ENCODE measurements at regions not wholly inside any gene's neighbourhood (a gene's known extent, or its start where the extent isn't known, plus 50 kb on each side); places are given as distances from the start of the nearest gene placed in this dataset.

- Histone ChIP-seq H2BK20ac (ENCODE audit: low read depth, low read length, poor library complexity, severe bottlenecking) (no peak overlapping the region), H3K14ac (ENCODE audit: insufficient read depth, low read length) (no peak overlapping the region), H3K4ac (ENCODE audit: low read depth, low read length) (no peak overlapping the region), H4K91ac (ENCODE audit: insufficient read length, low read depth, low read length) (no peak overlapping the region), H2BK5ac (ENCODE audit: insufficient read length, low read length) (no peak overlapping the region), H3K27ac (ENCODE audit: insufficient read length, low read depth, low read length) (no peak overlapping the region), H3K56ac (ENCODE audit: insufficient read length, low read depth, low read length) (no peak overlapping the region), H3K9me3 (ENCODE audit: control insufficient read depth, low read depth, low read length) (no peaks in the 10 kb centered on the region), H2AFZ (ENCODE audit: low read length) (no peak overlapping the region), H3K4me2 (ENCODE audit: insufficient read depth, insufficient read length, low read length) (no peak overlapping the region), H2BK15ac (ENCODE audit: low read depth, low read length) (no peak overlapping the region), H3K23me2 (ENCODE audit: insufficient read length, low read depth, low read length, poor library complexity, severe bottlenecking) (no peaks in the 10 kb centered on the region), H2AK5ac (ENCODE audit: insufficient read length, low read length) (no peak overlapping the region), H4K8ac (replicated peaks; ENCODE audit: insufficient read length, low read depth, low read length) (no peak overlapping the region), H3T11ph (ENCODE audit: low read length) (no peak overlapping the region), H3K4me1 (ENCODE audit: insufficient read depth, low read length) (no peaks in the 10 kb centered on the region), H3K79me1 (ENCODE audit: insufficient read depth, low read depth, low read length, poor library complexity, severe bottlenecking) (no peaks in the 10 kb centered on the region), H3K27me3 (ENCODE audit: insufficient read depth, low read length) (no peaks in the 10 kb centered on the region), H3K18ac (ENCODE audit: insufficient read length, low read depth, low read length) (no peak overlapping the region), H3K9ac (ENCODE audit: extremely low read depth, insufficient read length, low read length) (no peak overlapping the region), H4K5ac (ENCODE audit: insufficient read length, low read depth, low read length) (no peak overlapping the region), H2BK120ac (ENCODE audit: low read depth, low read length, poor library complexity, severe bottlenecking) (no peak overlapping the region), H3K23ac (ENCODE audit: insufficient read length, low read depth, low read length) (no peak overlapping the region), H4K20me1 (ENCODE audit: control insufficient read depth, insufficient read depth, insufficient read length) (no peaks in the 10 kb centered on the region), H2BK12ac (ENCODE audit: insufficient read length, low read depth, low read length) (no peak overlapping the region), H3K79me2 (ENCODE audit: insufficient read depth, low read length) (no peaks in the 10 kb centered on the region)
- whole genome bisulfite sequencing (ENCODE audit: extremely low coverage, insufficient read length, low lambda C conversion rate) = no CpG with 5 or more reads among the region's 4 CpGs
- no peaks in the 10 kb centered on the region for H3K36me3 Mint-ChIP-seq (ENCODE audit: insufficient read depth in 1 of 3, low read depth in 3 of 3)
- peaks cover 4 to 5% of the 10 kb centered on the region in 2 experiments; a peak in 3 of 4 replicates for H3K4me1 Mint-ChIP-seq
- H3K27ac Mint-ChIP-seq = no peak overlapping the region
- no peak for TF ChIP-seq CTCF (conservative IDR thresholded peaks at IDR 0.05)
- DNase-seq = no peak
- no peaks in the 10 kb centered on the region for H3K9me3 Mint-ChIP-seq
- H3K27me3 Mint-ChIP-seq (ENCODE audit: low read depth) = no peaks in the 10 kb centered on the region
- H3K4me3 Mint-ChIP-seq = no peak overlapping the region
Observed at GRCh38 chr13:46495651-46496050, 57.3 kb upstream of the LRCH1 start.
